Ovary (tissue), 7 donors: ENCODE measurements at regions not wholly inside any gene's neighbourhood (a gene's known extent, or its start where the extent isn't known, plus 50 kb on each side); places are given as distances from the start of the nearest gene placed in this dataset.

Experiments
- DNase-seq, 5 donors: peaks; one replicate each; pipeline ENCODE4 v3.0.0-alpha.2; 2019 to 2020
- H3K27ac ChIP-seq, 2 donors: fragments of 200-600 bp; one replicate each; pipeline versions ENCODE4 v1.5.1 to v1.8.0; 2019 to 2022
- H3K27me3 ChIP-seq: fragments of 200-600 bp; one replicate; pipeline ENCODE4 v1.8.0; 2022
- H3K36me3 ChIP-seq: fragments of 200-600 bp; sonication (generic); one replicate; pipeline ENCODE4 v1.5.1; 2019
- H3K4me1 ChIP-seq: one replicate; pipeline ENCODE4 v1.8.1; 2013; ENCODE audit warnings: mild to moderate bottlenecking, moderate library complexity; ENCODE audit not compliant: insufficient read depth
- H3K4me3 ChIP-seq: fragments of 200-600 bp; sonication (generic); one replicate; pipeline ENCODE4 v1.5.1; 2017
- H3K9me3 ChIP-seq, 2 donors: fragments of 200-600 bp in 1 of 2; sonication (generic) in 1 of 2; one replicate each; pipeline versions ENCODE4 v1.5.1 to v1.8.1; 2013 to 2019; ENCODE audit warnings: mild to moderate bottlenecking in 1 of 2, moderate library complexity in 1 of 2
- CTCF ChIP-seq, 3 donors: fragments of 450-650 bp in 2 of 3; fragments of 200-600 bp in 1 of 3; IDR thresholded peaks; one replicate each; pipeline versions ENCODE4 v1.5.1 to v1.8.0; 2016 to 2022; ENCODE audit warnings: antibody characterized with exemption in 3 of 3, mild to moderate bottlenecking in 1 of 3
- EP300 ChIP-seq: sonication (generic); formaldehyde crosslinking; IDR thresholded peaks from one replicate; pipeline ENCODE4 v1.6.1; 2017; ENCODE audit warnings: antibody characterized with exemption
- POLR2A ChIP-seq: fragments of 450-650 bp; IDR thresholded peaks from one replicate; pipeline ENCODE4 v1.6.1; 2017; ENCODE audit warnings: antibody characterized with exemption, mild to moderate bottlenecking, moderate library complexity
- WGBS, 3 donors: extraction: QIAGEN DNeasy Blood & Tissue Kit in 1 of 3; methylation state at CpG; one replicate each; pipeline versions ENCODE4 v1.1.5 to v1.1.7; 2013 to 2017; 5-methylcytosine and 5-hydroxymethylcytosine counted together
- intact Hi-C, 4 donors: fragments of 100-400 bp; cut with DNase I; formaldehyde crosslinking; loops; one replicate each; pipeline versions ENCODE4 v1.11.0 to v1.15.1; 2022 to 2023
- donor health status: DM: no; HTN: no; CAD: no; lungs with moderate emphysema.
- donor health status: DM: no; HTN: no; CAD: no.
- donor health status: Bipolar disorder and iron deficiency.
- donor health status: DM: no; HTN: no; CAD: no.
- donor health status: DM: yes; HTN: yes; CAD: no.

GRCh38 chr5:125877248-125877647 lies 546.0 kb upstream of the GRAMD2B start:
- TF ChIP-seq POLR2A (no peak), EP300 (no peak), CTCF (IDR thresholded peaks at IDR 0.05) (no peak)
- Histone ChIP-seq H3K36me3 (no peaks in the 10 kb centered on the region), H3K4me1 (no peaks in the 10 kb centered on the region), H3K27me3 (no peaks in the 10 kb centered on the region), H3K4me3 (no peak overlapping the region), H3K27ac (no peak overlapping the region), H3K9me3 (no peaks in the 10 kb centered on the region)
- no peak for DNase-seq
- intact Hi-C loops, result no loop called here
- WGBS, 3 donors, result 84 to 89% (median 86%) methylated on average over 3 of the region's 3 CpGs

DNA sequence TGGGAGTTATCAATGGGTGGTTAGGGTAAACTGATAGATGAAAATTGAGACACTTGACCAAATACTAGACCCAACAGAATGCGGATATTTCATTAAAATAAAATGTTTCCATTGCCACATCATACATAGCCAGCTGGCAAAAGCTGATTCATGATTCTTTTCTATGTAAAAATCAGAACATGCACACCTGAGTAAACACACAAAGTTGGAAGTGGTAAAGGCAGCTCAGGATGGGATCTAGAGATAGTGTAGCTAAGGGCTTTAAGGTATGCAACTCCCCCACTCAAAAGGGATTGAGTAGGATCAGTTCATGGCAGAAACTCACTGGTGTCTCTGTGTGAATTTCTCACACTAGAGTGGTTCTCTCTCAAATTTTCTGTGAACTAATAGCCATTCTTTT lies 541.1 kb upstream of the GRAMD2B start:
- 58 to 68% (median 64%) methylated on average over 1 of the region's 1 CpG for WGBS, 3 donors

DNA sequence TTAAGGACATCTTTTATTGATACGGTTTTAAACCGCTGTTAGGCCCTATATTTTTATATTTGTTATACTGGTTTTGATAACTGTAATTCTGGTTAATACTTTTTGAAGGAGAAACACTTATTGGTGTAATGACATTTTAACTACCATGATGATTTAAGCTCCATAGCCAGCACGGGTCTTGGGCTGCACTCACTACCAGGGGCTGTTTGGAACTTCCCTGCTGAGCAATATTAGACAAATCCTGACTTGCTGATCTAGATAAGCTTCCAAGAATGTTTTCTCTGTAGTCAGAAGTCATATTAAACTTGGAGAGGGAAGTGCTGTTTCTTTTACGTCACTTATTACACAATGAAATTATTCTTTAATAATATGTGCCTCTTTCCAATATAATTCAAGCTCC lies 540.0 kb upstream of the GRAMD2B start:
- H3K9me3 ChIP-seq, result no peaks in the 10 kb centered on the region
- H3K4me3 ChIP-seq, result no peak overlapping the region
- H3K27me3 ChIP-seq, result no peaks in the 10 kb centered on the region
- intact Hi-C loops, result no loop called here
- no peak for DNase-seq
- 68 to 92% (median 89%) methylated on average over 4 of the region's 4 CpGs for WGBS, 3 donors
- no peaks in the 10 kb centered on the region for H3K4me1 ChIP-seq
- TF ChIP-seq POLR2A (no peak), CTCF (IDR thresholded peaks at IDR 0.05) (no peak), EP300 (no peak)
- no peak overlapping the region for H3K27ac ChIP-seq
- no peaks in the 10 kb centered on the region for H3K36me3 ChIP-seq

More for the DNA sequence above, 541.1 kb upstream of the GRAMD2B start:
- no peaks in the 10 kb centered on the region for H3K9me3 ChIP-seq
- no peak overlapping the region for H3K27ac ChIP-seq
- H3K27me3 ChIP-seq, result no peaks in the 10 kb centered on the region
- TF ChIP-seq CTCF (IDR thresholded peaks at IDR 0.05) (no peak), POLR2A (no peak), EP300 (no peak)
- no peak for DNase-seq
- no peaks in the 10 kb centered on the region for H3K4me1 ChIP-seq
- H3K36me3 ChIP-seq, result no peaks in the 10 kb centered on the region
- intact Hi-C loops, result no loop called here
- no peak overlapping the region for H3K4me3 ChIP-seq

- intact Hi-C loops, result no loop called here
- Histone ChIP-seq H3K27me3 (no peaks in the 10 kb centered on the region), H3K4me1 (no peaks in the 10 kb centered on the region), H3K27ac (no peak overlapping the region), H3K36me3 (no peaks in the 10 kb centered on the region), H3K9me3 (no peaks in the 10 kb centered on the region), H3K4me3 (no peak overlapping the region)
- TF ChIP-seq EP300 (no peak), POLR2A (no peak), CTCF (IDR thresholded peaks at IDR 0.05) (no peak)
- no peak for DNase-seq
Observed at GRCh38 chr5:125888358-125888757, 534.9 kb upstream of the GRAMD2B start.

- no peak for DNase-seq
- H3K36me3 ChIP-seq, result no peaks in the 10 kb centered on the region
- TF ChIP-seq POLR2A (no peak), CTCF (IDR thresholded peaks at IDR 0.05) (no peak), EP300 (no peak)
- no peak overlapping the region for H3K27ac ChIP-seq
- no peaks in the 10 kb centered on the region for H3K27me3 ChIP-seq
- H3K4me3 ChIP-seq, result no peak overlapping the region
- H3K9me3 ChIP-seq, result no peaks in the 10 kb centered on the region
- no peaks in the 10 kb centered on the region for H3K4me1 ChIP-seq
- intact Hi-C loops, result no loop called here
Observed at GRCh38 chr5:125890511-125890931, 532.7 kb upstream of the GRAMD2B start.
